GM18951 (cell line): ENCODE measurements at regions not wholly inside any gene's neighbourhood (a gene's known extent, or its start where the extent isn't known, plus 50 kb on each side); places are given as distances from the start of the nearest gene placed in this dataset.

Experiments
- POLR2A ChIP-seq: IDR thresholded peaks from 4 replicates; pipeline ENCODE4 v1.6.1; 2011; ENCODE audit warnings: mild to moderate bottlenecking; ENCODE audit not compliant: insufficient read length, insufficient read depth; ENCODE audit errors: extremely low read depth
- in situ Hi-C: fragments of 300-500 bp; cut with MboI; formaldehyde crosslinking; loops from one replicate; pipeline ENCODE4 v1.12.0; 2022; ENCODE audit warnings: low sequenced_read_pairs, mixed read lengths, inconsistent platforms; ENCODE audit not compliant: unreplicated experiment

- in situ Hi-C loops, result no loop called here
- TF ChIP-seq POLR2A, result no peak
Measured at GRCh38 chr2:160993654-160994061, 166.6 kb upstream of the TANK start.

DNA sequence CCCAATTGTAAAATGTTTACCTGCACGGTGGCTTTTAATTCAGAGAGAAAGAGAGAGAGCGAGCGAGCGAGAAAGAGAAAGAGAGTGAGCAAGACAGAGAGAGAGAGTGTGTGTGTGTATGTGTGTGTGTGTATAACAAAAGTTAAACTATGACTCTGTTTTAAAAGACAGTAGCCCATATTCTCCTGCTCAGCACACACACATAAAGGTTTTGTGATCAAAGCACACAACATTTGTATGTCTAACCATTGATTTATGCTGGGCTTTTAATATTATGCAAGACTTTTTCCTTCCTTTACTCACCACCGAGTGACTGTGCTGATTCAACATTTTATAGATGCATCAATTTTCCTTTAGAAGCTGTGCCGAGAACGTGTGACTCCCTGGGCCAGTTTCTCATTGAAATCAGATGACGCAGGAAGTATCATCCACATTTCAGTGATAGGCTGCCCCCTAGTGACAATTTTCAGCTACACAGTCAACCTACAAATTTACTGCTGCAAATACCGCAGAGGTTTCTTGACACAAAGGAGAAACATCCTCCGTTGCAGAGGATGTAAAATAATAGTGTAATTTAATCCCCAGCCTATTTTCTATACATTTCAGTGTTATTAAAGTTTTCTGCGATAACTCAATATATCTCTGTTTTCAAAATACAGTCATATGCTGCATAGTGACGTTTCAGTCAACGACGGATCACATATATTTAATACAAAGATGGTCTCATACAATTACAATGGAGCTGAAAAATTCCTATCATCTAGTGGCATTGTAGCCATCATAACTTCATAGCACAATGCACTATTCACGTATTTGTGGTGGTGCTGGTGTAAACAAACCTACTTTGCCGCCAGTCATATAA is 165.9 kb upstream of the TANK start:
- TF ChIP-seq POLR2A, result no peak
- in situ Hi-C loops, result no loop called here

GRCh38 chr2:160996584-160996983 is 163.6 kb upstream of the TANK start:
- in situ Hi-C loops, result no loop called here
- TF ChIP-seq POLR2A, result no peak

DNA sequence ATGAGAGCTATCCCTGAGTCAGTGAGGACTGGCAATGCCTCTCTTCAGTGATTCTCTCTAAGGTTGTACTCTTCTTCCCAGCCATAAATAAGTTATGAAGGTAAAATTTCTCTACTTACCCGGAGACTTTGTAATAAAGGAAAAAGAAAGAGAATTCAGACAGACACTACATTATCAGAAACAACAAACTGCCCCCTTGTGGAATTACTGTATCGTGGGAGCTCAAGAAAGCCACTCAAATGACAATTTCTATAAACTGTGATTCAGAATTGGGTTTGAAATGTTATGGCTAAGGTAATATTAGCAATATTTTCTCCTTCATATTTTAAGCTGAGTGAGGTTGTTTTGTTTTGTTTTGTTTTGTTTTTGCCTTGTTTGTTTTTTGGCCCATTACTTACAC is 155.8 kb upstream of the TANK start:
- in situ Hi-C loops, result no loop called here
- no peak for TF ChIP-seq POLR2A

DNA sequence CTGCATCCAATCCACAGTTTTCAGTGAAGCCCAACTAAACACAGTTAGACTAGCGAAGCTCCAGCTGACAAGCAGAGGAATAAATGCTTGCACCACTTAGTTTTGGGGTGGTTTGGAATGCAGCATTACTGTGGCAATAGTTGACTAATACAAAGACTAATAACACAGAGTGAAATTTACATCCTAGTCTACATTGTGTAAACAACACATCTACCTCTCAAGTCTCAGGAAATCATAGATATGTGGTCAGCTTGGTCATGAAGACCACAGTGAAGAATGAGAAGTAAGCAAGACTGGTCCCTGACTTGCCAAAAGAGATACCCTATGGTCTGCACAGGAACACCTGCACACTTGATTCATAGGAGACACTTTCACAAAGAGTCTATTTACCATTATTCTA is 155.1 kb upstream of the TANK start:
- in situ Hi-C loops, result no loop called here
- no peak for TF ChIP-seq POLR2A

GRCh38 chr2:161008311-161008710 is 151.9 kb upstream of the TANK start:
- no peak for TF ChIP-seq POLR2A
- in situ Hi-C loops, result no loop called here

GRCh38 chr2:161010503-161011015 is 149.7 kb upstream of the TANK start:
- no peak for TF ChIP-seq POLR2A
- in situ Hi-C loops, result no loop called here

DNA sequence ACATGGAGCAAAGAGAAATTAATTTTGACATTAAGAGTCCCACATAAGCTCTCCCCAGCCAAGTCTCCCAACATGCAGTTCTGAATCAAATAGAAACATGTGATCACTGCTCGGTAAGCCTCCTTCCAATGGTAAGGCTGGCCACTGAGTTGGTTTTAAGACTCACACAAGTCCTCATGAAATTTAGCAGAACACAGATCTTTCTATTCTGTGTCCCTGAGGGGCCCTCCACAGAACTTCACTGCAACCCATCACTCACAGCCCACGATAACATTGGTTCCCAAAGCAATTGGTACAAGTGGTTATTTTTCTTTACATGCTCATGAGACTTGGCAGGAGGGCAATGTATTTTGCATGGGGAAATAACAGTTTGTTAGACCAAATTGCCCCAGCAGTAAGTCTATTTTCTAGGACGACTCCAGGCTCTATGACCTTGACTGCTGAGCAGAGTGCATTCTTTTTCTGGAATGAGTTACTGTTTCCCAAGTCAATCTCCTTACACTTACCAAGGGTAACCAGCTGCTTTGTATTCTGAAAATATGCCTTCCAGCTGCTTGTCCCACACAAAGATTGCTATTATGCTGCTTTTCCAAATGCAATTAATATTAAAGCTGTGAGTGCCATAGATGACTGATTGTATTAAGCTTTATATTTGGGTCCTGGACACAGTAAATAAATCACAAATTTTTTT is 142.3 kb upstream of the TANK start:
- in situ Hi-C loops, result no loop called here
- TF ChIP-seq POLR2A, result no peak

DNA sequence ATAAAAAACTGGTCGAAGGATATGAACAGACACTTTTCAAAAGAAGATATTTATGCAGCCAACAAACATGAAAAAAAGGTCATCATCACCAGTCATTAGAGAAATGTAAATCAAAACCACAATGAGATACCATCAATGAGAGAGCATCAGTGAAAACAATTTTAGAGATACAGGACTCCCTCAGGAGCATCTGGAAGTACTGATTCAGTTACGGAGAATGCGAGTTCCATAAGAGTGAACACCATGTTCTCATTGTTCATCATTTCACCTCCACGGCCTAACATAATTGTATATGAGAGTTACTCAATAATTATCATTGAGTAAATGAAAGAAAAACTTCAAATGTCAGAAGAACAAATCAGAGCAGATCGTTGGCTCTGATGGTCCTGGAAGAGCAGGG is 140.9 kb upstream of the TANK start:
- no peak for TF ChIP-seq POLR2A
- in situ Hi-C loops, result no loop called here

DNA sequence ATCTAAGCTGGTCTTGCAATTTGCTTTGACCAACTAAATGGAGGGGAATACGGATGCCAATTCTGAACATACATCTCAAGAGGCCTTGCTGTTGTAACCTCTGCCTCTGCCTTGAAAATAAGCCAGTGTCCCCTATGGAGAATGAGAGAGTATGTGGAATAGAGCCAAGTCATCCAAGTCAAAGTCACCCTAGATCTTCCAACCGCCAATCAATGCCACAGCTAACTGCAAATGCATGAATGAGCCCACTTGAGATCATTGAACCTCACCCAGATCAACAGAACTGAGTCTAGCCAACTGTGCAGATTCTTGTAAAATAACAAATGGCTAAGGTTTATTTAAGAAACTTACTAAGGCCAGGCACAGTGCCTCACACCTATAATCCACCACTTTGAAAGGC is 139.8 kb upstream of the TANK start:
- TF ChIP-seq POLR2A, result no peak
- in situ Hi-C loops, result no loop called here

- in situ Hi-C loops, result no loop called here
- TF ChIP-seq POLR2A, result no peak
Measured at GRCh38 chr2:161028581-161028980, 131.6 kb upstream of the TANK start.

DNA sequence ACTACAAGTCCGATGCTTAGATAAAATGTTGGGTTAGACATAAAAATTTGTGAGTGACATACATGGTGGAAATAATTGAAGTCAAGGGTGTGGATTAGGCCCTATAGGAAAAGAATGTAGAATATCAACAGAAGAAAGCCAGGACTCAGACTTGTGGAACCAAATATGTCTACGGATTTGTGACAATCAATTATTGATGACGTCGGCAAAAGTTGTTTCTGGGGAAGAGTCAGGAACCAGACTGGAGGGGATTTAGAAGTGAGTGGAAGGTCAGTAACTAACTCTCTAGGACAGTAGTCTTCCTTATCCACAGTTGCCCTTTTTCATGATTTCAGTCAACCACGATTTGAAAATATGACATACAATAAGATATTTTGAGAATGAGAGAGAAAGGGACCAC is 130.9 kb upstream of the TANK start:
- in situ Hi-C loops, result no loop called here
- TF ChIP-seq POLR2A, result no peak

DNA sequence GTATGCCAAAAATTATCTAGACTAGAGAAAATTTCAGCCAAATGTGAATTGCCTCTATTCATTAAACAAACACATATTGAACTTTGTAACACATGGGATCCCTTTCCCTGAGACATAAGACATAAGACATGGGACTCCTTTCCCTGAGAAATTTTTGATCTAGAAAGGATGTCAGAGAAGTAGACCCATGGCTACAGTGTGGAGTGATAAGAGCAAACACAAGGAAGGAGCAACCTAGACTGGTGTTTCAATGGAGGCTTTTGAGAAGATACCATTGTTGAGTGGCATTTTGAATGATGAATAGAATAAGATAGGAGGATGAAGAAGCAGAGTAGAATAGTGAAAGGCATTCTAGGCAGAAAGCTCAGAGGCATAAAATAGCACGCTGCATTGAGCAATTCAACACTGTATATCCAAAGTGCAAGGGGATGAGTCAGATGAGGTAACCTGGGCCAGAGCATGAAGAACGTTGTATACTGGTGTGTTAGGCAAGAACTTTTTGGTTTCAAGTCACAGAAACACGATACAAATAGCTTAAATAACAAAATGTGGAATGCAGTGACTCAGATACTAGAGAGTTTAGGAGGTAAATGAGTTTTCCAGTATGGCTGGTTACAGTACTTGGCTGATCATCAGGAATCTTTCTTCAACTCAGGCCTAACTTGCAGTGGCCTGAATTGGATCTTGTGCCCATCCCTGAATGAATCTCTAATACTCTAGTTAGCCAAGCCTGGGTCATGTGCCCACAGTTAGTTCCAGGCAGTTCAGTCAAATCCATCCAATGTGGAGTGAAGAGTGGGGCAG is 129.8 kb upstream of the TANK start:
- in situ Hi-C loops, result no loop called here
- no peak for TF ChIP-seq POLR2A

DNA sequence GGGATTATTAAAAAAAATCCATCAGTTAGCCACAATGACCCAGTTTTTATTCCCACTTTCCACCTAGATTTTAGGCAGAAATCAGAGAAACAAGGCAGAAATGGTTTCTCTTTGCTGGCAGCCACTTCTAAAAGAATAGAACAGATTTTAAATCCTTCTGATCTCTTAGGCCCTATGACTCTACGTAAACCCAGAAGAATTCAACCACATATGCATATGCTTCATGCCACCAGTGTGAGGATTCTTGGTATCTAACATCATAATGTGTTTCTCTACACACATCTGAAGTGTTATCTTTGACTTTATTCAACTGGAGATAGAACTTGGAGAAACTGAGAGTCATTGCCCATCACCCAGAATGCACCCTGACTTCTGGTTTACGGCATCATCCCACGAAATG is 128.7 kb upstream of the TANK start:
- in situ Hi-C loops, result no loop called here
- no peak for TF ChIP-seq POLR2A

GRCh38 chr2:161032635-161033034 is 127.6 kb upstream of the TANK start:
- in situ Hi-C loops, result no loop called here
- TF ChIP-seq POLR2A, result no peak
